ENCODE measurements at regions not wholly inside any gene's neighbourhood (a gene's known extent, or its start where the extent isn't known, plus 50 kb on each side); places are given as distances from the start of the nearest gene placed in this dataset.

GRCh38 chr3:64431526-64432091 is 206.3 kb upstream of the PRICKLE2 start:
- Histone ChIP-seq H3K79me2 (ENCODE audit: control insufficient read depth, insufficient read depth, low read length) (no peaks in the 10 kb centered on the region), H2AFZ (ENCODE audit: low read depth, low read length) (no peak overlapping the region), H3K9ac (ENCODE audit: insufficient read depth in 1 of 2, low read depth in 2 of 2, low read length in 2 of 2) (no peak overlapping the region), H3K27ac (ENCODE audit: extremely low read depth, low read depth, low read length) (no peak overlapping the region), H3K9me3 (replicated peaks; ENCODE audit: control insufficient read depth, insufficient read depth, low read depth, low read length) (no peaks in the 10 kb centered on the region), H3K4me1 (replicated peaks in 1 of 2; ENCODE audit: control insufficient read depth in 2 of 2, insufficient read depth in 2 of 2, low read length in 2 of 2) (no peaks in the 10 kb centered on the region), H3K9me1 (ENCODE audit: control insufficient read depth, insufficient read depth, low read length) (no peaks in the 10 kb centered on the region), H3K36me3 (ENCODE audit: control insufficient read depth, insufficient read depth, low read length) (no peaks in the 10 kb centered on the region), H3K4me2 (ENCODE audit: insufficient read depth, low read length) (no peak overlapping the region), H3K27me3 (ENCODE audit: control insufficient read depth in 2 of 2, insufficient read depth in 2 of 2, low read length in 2 of 2) (no peaks in the 10 kb centered on the region), H4K20me1 (replicated peaks; ENCODE audit: control insufficient read depth, insufficient read depth, low read length) (no peaks in the 10 kb centered on the region), H3K4me3 (no peak overlapping the region)
- ATAC-seq (no peak), DNase-seq (ENCODE audit: extremely low read depth in 1 of 4, low spot score in 3 of 4) (no peak), FAIRE-seq (no peak)
- no TSS peak for BruUV-seq (replicated peaks)
- intact Hi-C loops (cut with micrococcal nuclease): no loop called here
- POLR2A ChIA-PET: interaction anchor here (1.0 kb wide), 1 partner anchor 12 kb away, joined by 3 read pairs; no protein-coding TSS in a partner anchor
- CTCF ChIA-PET (ENCODE audit: low intra/inter-chr PET ratio): interaction anchor here (0.6 kb wide), 1 partner anchor 193 kb away, joined by 3 read pairs; no protein-coding TSS in a partner anchor
- 0% methylated on average over 6 of the region's 6 CpGs for WGBS (ENCODE audit: insufficient coverage, low coverage, missing lambda C conversion rate)
- in situ Hi-C loops (cut with MboI): no loop called here
- no peak for TF ChIP-seq PCBP1 (IDR thresholded peaks at IDR 0.05; ENCODE audit: low read depth, low read length, poor library complexity, severe bottlenecking)
- TF ChIP-seq ETV1 (tag; conservative IDR thresholded peaks at IDR 0.05; ENCODE audit: low read depth): no peak
- TF ChIP-seq XRCC5 (IDR thresholded peaks at IDR 0.05; ENCODE audit: low read depth, low read length): no peak
- TF ChIP-seq ZNF584 (CRISPR knock-in tag; IDR thresholded peaks at IDR 0.05; ENCODE audit: low read depth): no peak
- TF ChIP-seq ETS1 (conservative IDR thresholded peaks at IDR 0.05; ENCODE audit: control insufficient read depth, low read depth, low read length): no peak
- TF ChIP-seq SLC30A9 (CRISPR knock-in tag; IDR thresholded peaks at IDR 0.05): no peak
- no peak for TF ChIP-seq GATA2 (CRISPR knock-in tag; IDR thresholded peaks at IDR 0.05)
- no peak for TF ChIP-seq PHF21A (IDR thresholded peaks at IDR 0.05; ENCODE audit: borderline replicate concordance, low read depth)
- TF ChIP-seq ARID1B (IDR thresholded peaks at IDR 0.05): no peak
- TF ChIP-seq FOXM1 (IDR thresholded peaks at IDR 0.05; ENCODE audit: low read depth): no peak
- TF ChIP-seq FOXM1 (CRISPR knock-in tag; IDR thresholded peaks at IDR 0.05; ENCODE audit: low read depth): no peak
- TF ChIP-seq HMBOX1 (IDR thresholded peaks at IDR 0.05): no peak
- no peak for TF ChIP-seq ID3 (CRISPR knock-in tag; IDR thresholded peaks at IDR 0.05)
- TF ChIP-seq ID3 (tag; IDR thresholded peaks at IDR 0.05): no peak
- TF ChIP-seq U2AF2 (optimal IDR thresholded peaks at IDR 0.05; ENCODE audit: low read depth, low read length): no peak
- TF ChIP-seq ZNF24 (IDR thresholded peaks at IDR 0.05): no peak
- TF ChIP-seq MAFK (IDR thresholded peaks at IDR 0.05; ENCODE audit: low read length): no peak
- no peak for TF ChIP-seq SNRNP70 (optimal IDR thresholded peaks at IDR 0.05; ENCODE audit: low read depth, low read length)
- no peak for TF ChIP-seq ZFP91 (CRISPR knock-in tag; IDR thresholded peaks at IDR 0.05)
- no peak for TF ChIP-seq ZBTB17 (CRISPR knock-in tag; IDR thresholded peaks at IDR 0.05)
